ENCODE measurements at regions not wholly inside any gene's neighbourhood (a gene's known extent, or its start where the extent isn't known, plus 50 kb on each side); places are given as distances from the start of the nearest gene placed in this dataset.

- no peak for TF ChIP-seq POLR2A (IDR thresholded peaks at IDR 0.05; ENCODE audit: low read length)
- no peak for TF ChIP-seq GATA1 (IDR thresholded peaks at IDR 0.05; ENCODE audit: low read depth, low read length)
Observed at GRCh38 chr13:87557788-87558187, 113.4 kb upstream of the SLITRK5 start.

All from erythroblast (primary cell).